PFSK-1 (cell line): ENCODE measurements at regions not wholly inside any gene's neighbourhood (a gene's known extent, or its start where the extent isn't known, plus 50 kb on each side); places are given as distances from the start of the nearest gene placed in this dataset.

Source experiments
- FOXP2 ChIP-seq: optimal IDR thresholded peaks from 2 replicates; pipeline ENCODE3; 2011; ENCODE audit warnings: borderline replicate concordance, control low read depth, inconsistent platforms; ENCODE audit not compliant: insufficient read depth; ENCODE audit errors: extremely low read length, extremely low read depth
- POLR2AphosphoS5 ChIP-seq: IDR thresholded peaks from 2 replicates; pipeline ENCODE4 v1.6.1; 2012; ENCODE audit warnings: low read depth, mild to moderate bottlenecking, control low read depth, low read length, moderate library complexity
- REST ChIP-seq, 2 experiments: IDR thresholded peaks; 2 replicates each; pipeline versions ENCODE4 v1.6.1 to v1.8.0; 2011 to 2012; ENCODE audit warnings: low read depth in 2 of 2, low read length in 2 of 2, control low read depth in 1 of 2, inconsistent platforms in 1 of 2, mild to moderate bottlenecking in 1 of 2, moderate library complexity in 1 of 2; ENCODE audit not compliant: insufficient read depth in 1 of 2
- SIN3A ChIP-seq: IDR thresholded peaks from 2 replicates; pipeline ENCODE4 v1.6.1; 2012; ENCODE audit warnings: mild to moderate bottlenecking, low read length, moderate library complexity, borderline replicate concordance; ENCODE audit not compliant: insufficient read depth
- TAF1 ChIP-seq: IDR thresholded peaks from 2 replicates; pipeline ENCODE4 v1.6.1; 2012; ENCODE audit warnings: low read length, control low read depth, borderline replicate concordance; ENCODE audit not compliant: insufficient read depth

GRCh38 chr22:34055525-34056200, 135.4 kb upstream of the LARGE1 start:
- TF ChIP-seq FOXP2: no peak

GRCh38 chr22:34057726-34058125, 137.4 kb upstream of the LARGE1 start:
- TF ChIP-seq REST (IDR thresholded peaks at IDR 0.05; ENCODE audit: insufficient read depth in 1 of 2, low read depth in 2 of 2, low read length in 2 of 2) (no peak), SIN3A (no peak), POLR2AphosphoS5 (no peak), FOXP2 (no peak), TAF1 (no peak)

- TF ChIP-seq POLR2AphosphoS5 (no peak), SIN3A (no peak)
These were observed 144.4 kb upstream of the LARGE1 start for GRCh38 chr22:34064696-34065095.

- TF ChIP-seq SIN3A: no peak
- no peak for TF ChIP-seq POLR2AphosphoS5
- no peak for TF ChIP-seq TAF1
- no peak for TF ChIP-seq FOXP2
- no peak for TF ChIP-seq REST (IDR thresholded peaks at IDR 0.05; ENCODE audit: insufficient read depth in 1 of 2, low read depth in 2 of 2, low read length in 2 of 2)
These were observed 146.8 kb upstream of the LARGE1 start for GRCh38 chr22:34067031-34067430.

GRCh38 chr22:34068001-34068400, 147.7 kb upstream of the LARGE1 start:
- TF ChIP-seq REST (IDR thresholded peaks at IDR 0.05; ENCODE audit: insufficient read depth in 1 of 2, low read depth in 2 of 2, low read length in 2 of 2) (no peak), FOXP2 (no peak), TAF1 (no peak), SIN3A (no peak), POLR2AphosphoS5 (no peak)

- TF ChIP-seq TAF1: no peak
- TF ChIP-seq FOXP2: no peak
- TF ChIP-seq REST (IDR thresholded peaks at IDR 0.05; ENCODE audit: insufficient read depth in 1 of 2, low read depth in 2 of 2, low read length in 2 of 2): no peak
These were observed 149.8 kb upstream of the LARGE1 start for GRCh38 chr22:34070051-34070450.
